ENCODE measurements at regions not wholly inside any gene's neighbourhood (a gene's known extent, or its start where the extent isn't known, plus 50 kb on each side); places are given as distances from the start of the nearest gene placed in this dataset.

DNA sequence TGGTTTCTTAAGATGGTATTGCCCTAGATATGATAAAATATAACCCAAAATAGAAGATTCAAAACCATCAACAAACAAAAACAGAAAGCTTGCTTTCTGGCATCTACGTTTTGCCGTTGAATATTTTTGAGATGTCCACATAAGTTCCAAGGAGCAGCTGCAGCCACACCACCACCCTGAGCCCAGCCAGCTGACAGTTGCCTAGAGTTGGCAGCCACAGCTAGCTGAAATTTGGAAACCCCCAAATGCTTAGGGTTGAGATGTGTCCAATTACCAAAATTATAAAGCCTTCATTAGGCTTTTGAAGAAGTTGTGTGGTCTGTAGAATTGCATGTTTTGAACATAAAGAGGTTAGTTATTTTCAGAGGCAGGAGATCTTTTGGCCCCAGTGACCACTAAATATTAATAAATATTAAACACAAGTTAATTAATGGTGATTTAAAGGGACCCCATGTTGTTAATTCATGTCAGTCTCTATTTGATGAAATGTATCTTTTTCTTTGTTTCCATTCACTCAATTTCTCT is 118.1 kb upstream of the DTNA start:
- intact Hi-C loops (cut with micrococcal nuclease), result loop anchor here (5.0 kb wide), 1 partner anchor 40 kb away; no protein-coding TSS in a partner anchor
- Mint-ChIP-seq H3K4me1 (ENCODE audit: insufficient read depth, unreplicated experiment) (no peaks in the 10 kb centered on the region), H3K27me3 (ENCODE audit: insufficient read depth, unreplicated experiment) (peaks cover 45% of the 10 kb centered on the region), H3K27ac (ENCODE audit: low read depth, unreplicated experiment) (no peak overlapping the region), H3K9me3 (ENCODE audit: unreplicated experiment) (no peaks in the 10 kb centered on the region), H3K36me3 (ENCODE audit: insufficient read depth, unreplicated experiment) (no peaks in the 10 kb centered on the region), H3K4me3 (ENCODE audit: unreplicated experiment) (no peak overlapping the region)
- POLR2A ChIA-PET, result no interaction called here
- CTCF ChIA-PET, result no interaction called here
- BruUV-seq (replicated peaks), result no TSS peak
- TF ChIP-seq, protein P1, sequence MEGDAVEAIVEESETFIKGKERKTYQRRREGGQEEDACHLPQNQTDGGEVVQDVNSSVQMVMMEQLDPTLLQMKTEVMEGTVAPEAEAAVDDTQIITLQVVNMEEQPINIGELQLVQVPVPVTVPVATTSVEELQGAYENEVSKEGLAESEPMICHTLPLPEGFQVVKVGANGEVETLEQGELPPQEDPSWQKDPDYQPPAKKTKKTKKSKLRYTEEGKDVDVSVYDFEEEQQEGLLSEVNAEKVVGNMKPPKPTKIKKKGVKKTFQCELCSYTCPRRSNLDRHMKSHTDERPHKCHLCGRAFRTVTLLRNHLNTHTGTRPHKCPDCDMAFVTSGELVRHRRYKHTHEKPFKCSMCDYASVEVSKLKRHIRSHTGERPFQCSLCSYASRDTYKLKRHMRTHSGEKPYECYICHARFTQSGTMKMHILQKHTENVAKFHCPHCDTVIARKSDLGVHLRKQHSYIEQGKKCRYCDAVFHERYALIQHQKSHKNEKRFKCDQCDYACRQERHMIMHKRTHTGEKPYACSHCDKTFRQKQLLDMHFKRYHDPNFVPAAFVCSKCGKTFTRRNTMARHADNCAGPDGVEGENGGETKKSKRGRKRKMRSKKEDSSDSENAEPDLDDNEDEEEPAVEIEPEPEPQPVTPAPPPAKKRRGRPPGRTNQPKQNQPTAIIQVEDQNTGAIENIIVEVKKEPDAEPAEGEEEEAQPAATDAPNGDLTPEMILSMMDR (IDR thresholded peaks at IDR 0.05; ENCODE audit: unreplicated experiment), result no peak
- DNase-seq (ENCODE audit: unreplicated experiment), result no peak

DNA sequence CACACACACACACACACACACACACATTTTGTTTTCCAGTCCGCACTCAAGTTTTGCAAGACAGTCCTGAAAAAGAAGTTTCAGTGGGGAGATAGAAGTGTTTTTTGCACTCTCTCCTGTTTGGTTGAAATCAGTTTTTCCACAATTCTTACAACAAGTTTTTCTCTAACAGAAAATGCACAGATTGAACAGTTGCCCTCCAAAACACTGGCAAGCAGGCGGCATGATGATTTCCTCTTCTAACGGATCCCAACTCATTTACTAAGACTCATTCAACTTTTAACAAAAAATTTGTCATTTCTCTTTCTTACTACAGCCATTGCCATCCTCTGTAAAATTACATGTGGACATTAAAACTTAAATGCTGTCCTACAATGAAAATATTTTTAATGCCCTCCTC is 117.6 kb upstream of the DTNA start:
- TF ChIP-seq, protein P1 (IDR thresholded peaks at IDR 0.05; ENCODE audit: unreplicated experiment), result no peak
- Mint-ChIP-seq H3K4me3 (ENCODE audit: unreplicated experiment) (no peak overlapping the region), H3K36me3 (ENCODE audit: insufficient read depth, unreplicated experiment) (no peaks in the 10 kb centered on the region), H3K27ac (ENCODE audit: low read depth, unreplicated experiment) (no peak overlapping the region), H3K27me3 (ENCODE audit: insufficient read depth, unreplicated experiment) (peaks cover 49% of the 10 kb centered on the region), H3K4me1 (ENCODE audit: insufficient read depth, unreplicated experiment) (no peaks in the 10 kb centered on the region), H3K9me3 (ENCODE audit: unreplicated experiment) (no peaks in the 10 kb centered on the region)
- CTCF ChIA-PET, result no interaction called here
- POLR2A ChIA-PET, result interaction anchor here (0.7 kb wide), 1 partner anchor 44 kb away, joined by 3 read pairs; no protein-coding TSS in a partner anchor
- DNase-seq (ENCODE audit: unreplicated experiment), result no peak
- BruUV-seq (replicated peaks), result no TSS peak
- intact Hi-C loops (cut with micrococcal nuclease), result loop anchor here (5.0 kb wide), 1 partner anchor 40 kb away; no protein-coding TSS in a partner anchor

DNA sequence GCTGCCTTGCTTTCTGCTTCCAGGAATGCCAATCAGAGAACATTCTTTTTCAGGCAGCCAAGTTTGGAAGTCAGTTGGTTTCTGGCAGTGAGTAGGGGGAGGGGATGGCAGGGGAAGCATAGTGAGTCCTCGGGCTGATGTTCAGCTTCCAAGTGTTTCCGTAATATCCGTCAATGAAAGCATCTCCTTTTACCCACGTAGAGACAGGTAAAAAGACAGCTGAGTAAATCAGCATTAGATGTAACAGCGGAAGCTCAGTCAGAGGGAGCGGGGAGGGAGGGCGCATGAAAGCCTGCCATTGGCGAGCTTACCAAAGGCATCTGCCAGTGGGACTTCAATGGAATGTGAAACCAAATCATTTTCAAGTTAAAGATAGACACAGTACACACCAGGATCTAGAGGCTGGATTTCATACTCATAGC is 117.1 kb upstream of the DTNA start:
- TF ChIP-seq, protein P1 (IDR thresholded peaks at IDR 0.05; ENCODE audit: unreplicated experiment), result no peak
- intact Hi-C loops (cut with micrococcal nuclease), result loop anchor here (5.0 kb wide), 1 partner anchor 39 kb away; no protein-coding TSS in a partner anchor
- ChIA-PET POLR2A (interaction anchor here (0.7 kb wide), 1 partner anchor 43 kb away, joined by 3 read pairs; no protein-coding TSS in a partner anchor), CTCF (interaction anchor here (0.7 kb wide), 2 partner anchors 138 to 214 kb away, joined by 3 to 4 read pairs; no protein-coding TSS in a partner anchor)
- no peaks in the 10 kb centered on the region for H3K9me3 Mint-ChIP-seq (ENCODE audit: unreplicated experiment)
- H3K27me3 Mint-ChIP-seq (ENCODE audit: insufficient read depth, unreplicated experiment), result peaks cover 46% of the 10 kb centered on the region
- H3K36me3 Mint-ChIP-seq (ENCODE audit: insufficient read depth, unreplicated experiment), result no peaks in the 10 kb centered on the region
- H3K4me3 Mint-ChIP-seq (ENCODE audit: unreplicated experiment), result peak overlapping the region; percentile 35
- H3K4me1 Mint-ChIP-seq (ENCODE audit: insufficient read depth, unreplicated experiment), result no peaks in the 10 kb centered on the region
- no peak overlapping the region for H3K27ac Mint-ChIP-seq (ENCODE audit: low read depth, unreplicated experiment)
- peak; percentile 9 for DNase-seq (ENCODE audit: unreplicated experiment)
- BruUV-seq (replicated peaks), result no TSS peak

DNA sequence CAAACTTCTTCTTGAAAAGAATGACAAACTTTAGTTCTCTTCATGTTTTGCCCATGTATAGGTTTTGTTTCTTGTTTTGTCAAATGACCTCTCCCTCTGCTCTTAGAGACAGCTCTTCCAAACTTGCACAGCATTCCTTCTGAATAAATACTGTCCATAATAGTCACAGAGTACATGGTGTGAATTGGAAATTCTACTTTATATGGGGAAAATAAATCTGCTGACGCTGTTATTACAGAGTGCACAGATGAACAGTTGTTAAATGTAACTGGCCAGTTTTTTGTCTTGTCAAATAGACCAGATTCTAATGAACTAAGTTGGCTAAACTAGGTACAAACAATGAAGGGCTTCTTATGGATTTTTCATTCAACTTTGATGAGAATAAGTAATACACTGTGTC is 115.8 kb upstream of the DTNA start:
- Mint-ChIP-seq H3K27ac (ENCODE audit: low read depth, unreplicated experiment) (no peak overlapping the region), H3K4me1 (ENCODE audit: insufficient read depth, unreplicated experiment) (no peaks in the 10 kb centered on the region), H3K36me3 (ENCODE audit: insufficient read depth, unreplicated experiment) (no peaks in the 10 kb centered on the region), H3K9me3 (ENCODE audit: unreplicated experiment) (no peaks in the 10 kb centered on the region), H3K4me3 (ENCODE audit: unreplicated experiment) (no peak overlapping the region), H3K27me3 (ENCODE audit: insufficient read depth, unreplicated experiment) (peaks cover 38% of the 10 kb centered on the region)
- no TSS peak for BruUV-seq (replicated peaks)
- CTCF ChIA-PET, result interaction anchor here (0.6 to 2.9 kb wide), 7 partner anchors 38 to 1362 kb away, joined by 3 to 39 read pairs (median 4); no protein-coding TSS in a partner anchor
- POLR2A ChIA-PET, result no interaction called here
- TF ChIP-seq, protein P1 (IDR thresholded peaks at IDR 0.05; ENCODE audit: unreplicated experiment), result no peak
- intact Hi-C loops (cut with micrococcal nuclease), result loop anchor here (5.0 kb wide), 1 partner anchor 38 kb away; no protein-coding TSS in a partner anchor
- DNase-seq (ENCODE audit: unreplicated experiment), result no peak
